GDM1 (cell line): ENCODE measurements at regions not wholly inside any gene's neighbourhood (a gene's known extent, or its start where the extent isn't known, plus 50 kb on each side); places are given as distances from the start of the nearest gene placed in this dataset.
"Not testable (repeated sequence)": the region's sequence is repeated elsewhere in the genome, so short reads cannot be mapped to it uniquely, and the experiment has no call there.

Experiments
- DNase-seq: peaks from one replicate; lab custom pipeline; 2025; lab: John Stamatoyannopoulos, UW

- DNase-seq, result no peak
Observed at GRCh38 chr4:183816077-183816476, 89.0 kb upstream of the STOX2 start.

GRCh38 chr4:183816882-183817509 is 88.1 kb upstream of the STOX2 start:
- no peak for DNase-seq

- DNase-seq, result not testable (repeated sequence)
Observed at GRCh38 chr4:183818591-183818990, 86.5 kb upstream of the STOX2 start.

GRCh38 chr4:183821076-183821853 is 83.8 kb upstream of the STOX2 start:
- DNase-seq, result no peak

- no peak for DNase-seq
Observed at GRCh38 chr4:183823434-183823833, 81.7 kb upstream of the STOX2 start.

- no peak for DNase-seq
Observed at GRCh38 chr4:183825346-183825745, 79.8 kb upstream of the STOX2 start.

- no peak for DNase-seq
Observed at GRCh38 chr4:183826461-183826860, 78.6 kb upstream of the STOX2 start.

GRCh38 chr4:183828125-183828524 is 77.0 kb upstream of the STOX2 start:
- DNase-seq, result no peak

GRCh38 chr4:183828839-183829238 is 76.3 kb upstream of the STOX2 start:
- no peak for DNase-seq

DNA sequence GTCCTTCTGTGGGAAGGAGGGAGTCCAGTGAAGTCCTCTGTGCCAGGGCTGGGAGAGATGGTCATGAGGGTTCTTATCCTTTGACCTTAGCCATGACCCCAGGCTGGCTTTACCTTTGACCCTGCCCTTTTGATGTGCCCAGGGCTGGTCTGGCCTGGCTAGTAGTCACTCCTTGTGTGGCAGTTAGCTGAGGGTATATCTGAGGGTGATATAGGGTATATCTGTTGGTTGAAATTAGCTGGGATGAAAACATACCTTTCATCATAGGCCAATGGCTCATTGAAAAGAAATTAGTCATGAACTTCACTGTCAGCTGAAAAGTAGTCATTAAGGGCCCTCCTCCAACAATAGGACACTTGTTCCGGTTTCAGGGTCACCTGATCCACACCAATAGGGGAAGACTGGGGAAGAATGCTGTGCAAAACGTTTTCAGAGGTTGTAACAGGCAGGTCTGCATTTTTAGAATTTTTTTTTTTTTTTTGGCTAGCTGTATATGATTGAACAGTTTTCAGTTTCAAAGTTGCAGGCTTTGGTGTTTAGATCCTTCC is 74.6 kb upstream of the STOX2 start:
- no peak for DNase-seq

GRCh38 chr4:183831026-183831446 is 74.1 kb upstream of the STOX2 start:
- no peak for DNase-seq

DNA sequence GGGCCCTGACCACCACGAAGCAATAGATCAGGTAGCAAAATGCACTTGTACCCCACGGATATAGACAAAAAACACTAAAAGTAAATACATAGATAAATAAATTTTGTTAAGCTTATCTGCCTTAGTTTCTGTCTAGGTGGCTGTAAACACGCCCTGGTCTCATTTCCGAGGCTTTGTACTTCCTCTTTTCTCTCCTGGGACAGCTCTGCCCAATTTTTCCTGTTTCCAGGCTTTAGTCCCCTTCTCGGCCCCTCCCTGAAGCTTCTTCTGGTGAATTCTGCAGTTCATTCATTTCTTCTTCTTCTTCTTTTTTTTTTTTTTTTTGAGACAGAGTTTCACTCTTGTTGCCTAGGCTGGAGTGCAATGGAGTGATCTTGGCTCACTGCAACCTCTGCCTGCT is 73.4 kb upstream of the STOX2 start:
- peak; percentile 20 for DNase-seq

DNA sequence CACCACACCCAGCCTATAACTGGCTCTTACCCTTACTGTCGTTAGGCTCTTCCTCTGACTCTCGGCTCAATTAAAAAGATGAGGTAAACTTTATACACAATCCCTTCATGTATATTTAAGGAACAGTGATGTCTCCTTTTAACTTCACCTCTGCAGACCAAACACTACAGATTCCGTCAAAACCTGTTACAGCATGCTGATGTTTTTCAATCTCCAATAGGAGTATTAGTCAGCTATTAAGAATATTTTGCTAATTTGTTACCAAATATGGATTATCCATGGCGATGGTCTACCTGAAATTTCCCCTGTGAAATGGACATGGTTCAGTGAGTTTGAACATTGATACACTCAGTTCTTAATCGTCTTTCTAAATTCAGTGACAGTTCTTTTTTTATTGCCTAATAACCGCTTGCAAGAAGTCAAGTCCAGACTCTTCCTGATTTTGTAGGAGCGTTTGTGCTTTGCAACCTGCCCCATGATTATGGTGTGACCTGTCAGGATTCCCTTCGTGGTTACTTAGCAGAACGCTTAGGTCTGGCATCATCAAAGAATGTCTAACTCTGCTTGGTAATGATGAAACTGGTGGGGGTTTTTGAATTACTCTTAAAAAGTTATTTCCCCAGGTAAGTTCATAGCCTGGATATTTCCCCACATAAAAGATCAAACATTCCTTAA is 72.2 kb upstream of the STOX2 start:
- DNase-seq, result no peak

DNA sequence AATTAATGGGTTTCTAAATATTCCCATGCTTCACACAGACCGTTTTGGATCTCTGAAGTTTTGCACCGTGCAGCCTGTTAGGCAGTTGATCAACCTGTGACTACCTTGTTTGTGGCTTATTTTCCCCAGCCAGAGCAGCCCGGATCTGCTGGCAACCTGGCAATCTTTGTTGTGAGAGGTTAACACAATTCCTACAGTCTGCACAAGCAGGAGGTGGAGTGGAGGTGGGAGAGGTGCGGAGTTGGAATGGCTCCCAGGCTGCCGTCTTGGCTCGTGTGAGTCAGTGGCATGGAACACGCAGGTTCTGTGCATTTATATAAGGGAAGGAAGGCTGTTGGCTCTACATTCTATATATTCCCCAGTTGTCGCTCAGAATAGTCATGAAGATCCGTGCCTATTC is 70.9 kb upstream of the STOX2 start:
- DNase-seq, result no peak

- no peak for DNase-seq
Observed at GRCh38 chr4:183837222-183837621, 67.9 kb upstream of the STOX2 start.

GRCh38 chr4:183838987-183839712 is 66.0 kb upstream of the STOX2 start:
- no peak for DNase-seq

DNA sequence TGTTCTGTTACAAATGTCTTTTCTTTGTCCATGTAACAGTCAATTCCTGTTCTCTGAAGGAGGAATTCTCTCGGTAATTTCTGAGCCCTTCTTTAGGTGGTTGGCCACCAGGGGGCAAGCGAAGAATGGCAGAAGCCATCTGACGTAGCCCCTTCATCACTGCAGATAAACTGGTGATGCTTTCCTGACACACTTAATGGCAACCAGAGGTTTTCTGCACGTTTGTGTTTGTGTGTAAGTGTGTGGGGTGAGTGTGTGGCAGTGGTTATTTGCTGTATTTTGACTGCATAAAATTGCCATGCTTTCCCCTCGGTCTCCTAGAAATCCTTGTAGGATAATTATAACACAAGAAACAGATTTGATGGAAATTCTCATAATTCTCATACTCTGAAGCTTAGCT is 64.8 kb upstream of the STOX2 start:
- DNase-seq, result peak; percentile 42

- no peak for DNase-seq
Observed at GRCh38 chr4:183841001-183841400, 64.1 kb upstream of the STOX2 start.

- DNase-seq, result no peak
Observed at GRCh38 chr4:183842129-183842528, 63.0 kb upstream of the STOX2 start.

DNA sequence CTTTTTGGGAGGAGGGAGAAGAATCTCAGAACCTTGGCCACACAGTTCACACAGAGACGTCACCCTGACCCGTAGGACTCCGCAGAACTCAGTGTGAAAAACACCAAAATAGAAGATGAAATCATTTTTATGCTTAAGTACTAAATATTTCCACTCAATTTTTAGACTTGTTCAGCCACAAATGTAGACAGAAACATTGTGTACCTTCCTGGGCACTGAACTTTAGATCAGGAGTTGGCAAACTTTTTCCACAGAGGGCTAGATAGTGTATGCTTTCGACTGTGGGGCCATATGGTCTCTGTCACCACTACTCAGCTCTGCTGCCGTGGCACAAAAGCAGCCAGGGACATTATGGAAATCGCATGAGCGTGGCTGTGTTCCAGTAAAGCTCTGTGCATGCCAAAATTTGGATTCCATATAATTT is 61.8 kb upstream of the STOX2 start:
- DNase-seq, result no peak

- no peak for DNase-seq
Observed at GRCh38 chr4:183846951-183847350, 58.2 kb upstream of the STOX2 start.

- no peak for DNase-seq
Observed at GRCh38 chr4:183848805-183849204, 56.3 kb upstream of the STOX2 start.
